Caco-2 (cell line): ENCODE measurements at regions not wholly inside any gene's neighbourhood (a gene's known extent, or its start where the extent isn't known, plus 50 kb on each side); places are given as distances from the start of the nearest gene placed in this dataset.

Experiments
- BruUV-seq: library from RNA; stranded (reverse); fragments of 400-500 nt; replicated peaks from 2 replicates; lab custom pipeline; 2021; lab: Mats Ljungman, UMichigan
- CTCF ChIA-PET: fragments of 300-600 bp; sonication (Branson Sonifier 250); formaldehyde crosslinking; loops from one replicate; lab custom pipeline; 2022; ENCODE audit warnings: antibody characterized with exemption; lab: Charles Lee
- POLR2A ChIA-PET: fragments of 300-600 bp; sonication (Branson Sonifier 250); formaldehyde crosslinking; loops from one replicate; lab custom pipeline; 2022; ENCODE audit warnings: antibody characterized with exemption; lab: Charles Lee
- DNase-seq, 2 experiments: peaks; one replicate each; pipeline versions ENCODE4 v3.0.0 to v3.0.0-alpha.2; 2020 to 2022
- H3K27me3 ChIP-seq: replicated peaks from 2 replicates; pipeline ENCODE4 v1.6.0; 2011; ENCODE audit warnings: low read length; ENCODE audit not compliant: control insufficient read depth, insufficient read depth
- H3K36me3 ChIP-seq: 2 replicates; pipeline ENCODE4 v1.5.1; 2011; ENCODE audit warnings: low read length; ENCODE audit not compliant: control insufficient read depth, insufficient read depth
- H3K4me1 ChIP-seq: fragments of 250-450 bp; sonication (Bioruptor Pico); 2 replicates; pipeline ENCODE4 v1.5.1; 2020; ENCODE audit warnings: mild to moderate bottlenecking
- H3K4me3 ChIP-seq: 2 replicates; pipeline ENCODE4 v1.5.1; 2011; ENCODE audit warnings: low read depth, mild to moderate bottlenecking, control low read depth, low read length
- H3K9me3 ChIP-seq: fragments of 250-450 bp; sonication (Bioruptor Pico); 2 replicates; pipeline ENCODE4 v1.5.1; 2020; ENCODE audit warnings: mild to moderate bottlenecking, moderate library complexity
- H3K27ac Mint-ChIP-seq: one replicate; pipeline ENCODE4 v1.8.0; 2022; ENCODE audit warnings: mixed read lengths; ENCODE audit not compliant: unreplicated experiment
- H3K27me3 Mint-ChIP-seq: one replicate; pipeline ENCODE4 v1.8.0; 2022; ENCODE audit warnings: mixed read lengths; ENCODE audit not compliant: insufficient read depth, unreplicated experiment
- H3K36me3 Mint-ChIP-seq: one replicate; pipeline ENCODE4 v1.8.0; 2022; ENCODE audit warnings: mild to moderate bottlenecking, mixed read lengths; ENCODE audit not compliant: insufficient read depth, unreplicated experiment
- H3K4me1 Mint-ChIP-seq: one replicate; pipeline ENCODE4 v1.8.0; 2022; ENCODE audit warnings: low read depth, mixed read lengths; ENCODE audit not compliant: unreplicated experiment
- H3K4me3 Mint-ChIP-seq: one replicate; pipeline ENCODE4 v1.8.0; 2022; ENCODE audit warnings: mild to moderate bottlenecking, moderate library complexity, mixed read lengths; ENCODE audit not compliant: unreplicated experiment
- H3K9me3 Mint-ChIP-seq: one replicate; pipeline ENCODE4 v1.8.0; 2022; ENCODE audit warnings: mixed read lengths; ENCODE audit not compliant: unreplicated experiment
- intact Hi-C: fragments of 100-400 bp; cut with micrococcal nuclease; formaldehyde crosslinking; loops from one replicate; pipeline ENCODE4 v1.10.0; 2022; ENCODE audit not compliant: unreplicated experiment
- TF ChIP-seq, protein P1 (sequence below), 2 experiments: fragments of 200-600 bp in 1 of 2; IDR thresholded peaks; 1 replicate in 1 of 2; 2 replicates in 1 of 2; pipeline versions ENCODE4 v1.5.1 to v1.8.0; 2011 to 2022; ENCODE audit warnings: antibody characterized with exemption in 1 of 2, control low read depth in 1 of 2, inconsistent platforms in 1 of 2, low read depth in 1 of 2, low read length in 1 of 2, mild to moderate bottlenecking in 1 of 2, moderate library complexity in 1 of 2; ENCODE audit not compliant: insufficient read depth in 1 of 2, severe bottlenecking in 1 of 2, unreplicated experiment in 1 of 2

DNA sequence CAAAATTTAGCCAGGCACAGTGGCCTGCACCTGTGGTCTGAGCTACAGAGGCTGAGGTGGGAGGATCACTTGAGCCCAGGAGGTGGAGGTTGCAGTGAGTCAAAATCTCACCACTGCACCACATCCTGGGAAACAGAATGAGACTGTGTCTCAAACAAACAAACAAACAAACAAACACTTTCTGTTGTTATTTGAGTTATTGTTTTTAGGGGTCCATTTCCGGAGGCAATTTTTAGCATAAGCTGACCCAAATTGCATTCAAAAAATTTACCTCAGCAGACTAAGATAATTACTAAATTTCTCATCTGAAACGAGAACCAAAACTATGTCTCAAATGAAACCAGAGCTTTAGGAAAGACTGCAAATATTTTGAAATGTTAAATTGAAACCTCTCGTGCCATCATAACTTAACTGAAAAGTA lies 1485.1 kb downstream of the EFNA5 start:
- no peak overlapping the region for H3K4me3 ChIP-seq
- Mint-ChIP-seq H3K4me3 (no peak overlapping the region), H3K27me3 (no peaks in the 10 kb centered on the region), H3K9me3 (no peaks in the 10 kb centered on the region), H3K36me3 (no peaks in the 10 kb centered on the region), H3K27ac (no peak overlapping the region), H3K4me1 (no peaks in the 10 kb centered on the region)
- no peaks in the 10 kb centered on the region for H3K27me3 ChIP-seq
- no peaks in the 10 kb centered on the region for H3K36me3 ChIP-seq
- intact Hi-C loops = no loop called here
- no TSS peak for BruUV-seq
- DNase-seq = no peak
- POLR2A ChIA-PET = no interaction called here
- H3K4me1 ChIP-seq = no peaks in the 10 kb centered on the region
- no peaks in the 10 kb centered on the region for H3K9me3 ChIP-seq
- CTCF ChIA-PET = no interaction called here
- TF ChIP-seq, protein P1, sequence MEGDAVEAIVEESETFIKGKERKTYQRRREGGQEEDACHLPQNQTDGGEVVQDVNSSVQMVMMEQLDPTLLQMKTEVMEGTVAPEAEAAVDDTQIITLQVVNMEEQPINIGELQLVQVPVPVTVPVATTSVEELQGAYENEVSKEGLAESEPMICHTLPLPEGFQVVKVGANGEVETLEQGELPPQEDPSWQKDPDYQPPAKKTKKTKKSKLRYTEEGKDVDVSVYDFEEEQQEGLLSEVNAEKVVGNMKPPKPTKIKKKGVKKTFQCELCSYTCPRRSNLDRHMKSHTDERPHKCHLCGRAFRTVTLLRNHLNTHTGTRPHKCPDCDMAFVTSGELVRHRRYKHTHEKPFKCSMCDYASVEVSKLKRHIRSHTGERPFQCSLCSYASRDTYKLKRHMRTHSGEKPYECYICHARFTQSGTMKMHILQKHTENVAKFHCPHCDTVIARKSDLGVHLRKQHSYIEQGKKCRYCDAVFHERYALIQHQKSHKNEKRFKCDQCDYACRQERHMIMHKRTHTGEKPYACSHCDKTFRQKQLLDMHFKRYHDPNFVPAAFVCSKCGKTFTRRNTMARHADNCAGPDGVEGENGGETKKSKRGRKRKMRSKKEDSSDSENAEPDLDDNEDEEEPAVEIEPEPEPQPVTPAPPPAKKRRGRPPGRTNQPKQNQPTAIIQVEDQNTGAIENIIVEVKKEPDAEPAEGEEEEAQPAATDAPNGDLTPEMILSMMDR (IDR thresholded peaks at IDR 0.05; ENCODE audit: insufficient read depth in 1 of 2, low read depth in 1 of 2, low read length in 1 of 2, severe bottlenecking in 1 of 2, unreplicated experiment in 1 of 2) = no peak

DNA sequence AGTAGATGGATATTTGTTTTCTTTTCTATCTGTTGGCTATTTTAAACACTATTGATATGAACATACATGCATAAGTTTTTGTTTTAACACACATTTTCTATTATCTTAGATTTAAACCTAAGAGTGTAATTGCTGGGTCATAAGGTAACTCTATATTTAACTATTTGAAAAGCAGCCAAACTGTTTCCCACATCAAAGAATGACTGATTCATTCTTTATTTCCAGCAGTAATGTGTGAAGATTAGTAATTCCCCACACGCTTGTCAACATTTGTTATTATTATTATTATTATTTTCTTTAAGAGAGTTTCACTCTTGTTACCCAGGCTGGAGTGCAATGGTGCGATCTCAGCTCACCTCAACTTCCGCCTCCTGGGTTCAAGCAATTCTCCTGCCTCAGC lies 1495.8 kb downstream of the EFNA5 start:
- BruUV-seq = no TSS peak
- ChIA-PET POLR2A (no interaction called here), CTCF (no interaction called here)
- Histone ChIP-seq H3K4me1 (no peaks in the 10 kb centered on the region), H3K9me3 (no peaks in the 10 kb centered on the region), H3K27me3 (no peaks in the 10 kb centered on the region), H3K36me3 (no peaks in the 10 kb centered on the region), H3K4me3 (no peak overlapping the region)
- TF ChIP-seq, protein P1 (IDR thresholded peaks at IDR 0.05; ENCODE audit: insufficient read depth in 1 of 2, low read depth in 1 of 2, low read length in 1 of 2, severe bottlenecking in 1 of 2, unreplicated experiment in 1 of 2) = no peak
- no peaks in the 10 kb centered on the region for H3K27me3 Mint-ChIP-seq
- no peaks in the 10 kb centered on the region for H3K36me3 Mint-ChIP-seq
- H3K4me1 Mint-ChIP-seq = no peaks in the 10 kb centered on the region
- H3K9me3 Mint-ChIP-seq = peaks cover 24% of the 10 kb centered on the region
- no peak for DNase-seq
- no peak overlapping the region for H3K27ac Mint-ChIP-seq
- H3K4me3 Mint-ChIP-seq = no peak overlapping the region
- intact Hi-C loops = no loop called here

DNA sequence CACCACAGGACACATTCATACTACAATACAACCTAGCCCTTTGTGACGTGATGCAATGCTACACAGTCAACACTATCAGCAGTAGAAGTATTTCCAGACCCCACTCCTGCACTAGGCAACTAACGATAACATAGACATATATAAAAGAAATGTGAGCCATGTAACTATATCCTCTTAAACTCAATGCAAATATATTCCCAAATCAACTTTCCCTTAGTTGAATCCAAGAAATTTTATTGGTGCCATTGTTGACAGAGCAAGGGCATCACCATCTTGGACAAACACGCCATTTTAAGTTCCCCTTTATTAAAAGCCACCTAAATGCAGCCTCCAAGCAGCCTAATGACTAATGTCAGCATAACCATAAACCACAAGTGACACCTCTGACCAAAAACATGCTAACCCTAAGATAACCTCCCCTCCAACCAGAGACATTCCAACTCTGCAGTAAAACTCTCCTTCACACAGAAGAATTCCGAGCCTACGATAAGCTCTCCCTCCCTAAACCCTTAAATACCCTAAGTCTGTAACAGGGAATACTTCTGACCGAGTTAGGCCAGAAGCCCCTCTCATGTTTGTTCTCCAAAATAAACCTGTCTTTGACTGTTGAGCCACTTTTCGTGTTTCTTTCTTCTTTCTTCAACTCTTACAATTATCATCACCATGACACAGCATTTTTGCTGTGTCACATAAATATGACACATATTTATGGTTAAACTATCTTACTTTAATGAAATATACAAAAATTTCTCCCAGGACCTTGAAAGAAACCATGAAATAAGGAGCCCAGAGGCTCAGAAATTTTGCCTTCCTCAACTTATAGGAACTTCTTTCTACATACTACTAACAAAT lies 1497.8 kb downstream of the EFNA5 start:
- no peaks in the 10 kb centered on the region for H3K27me3 ChIP-seq
- no peak overlapping the region for H3K4me3 Mint-ChIP-seq
- BruUV-seq = no TSS peak
- H3K27ac Mint-ChIP-seq = no peak overlapping the region
- H3K36me3 ChIP-seq = no peaks in the 10 kb centered on the region
- H3K4me1 Mint-ChIP-seq = no peaks in the 10 kb centered on the region
- no peaks in the 10 kb centered on the region for H3K9me3 ChIP-seq
- POLR2A ChIA-PET = no interaction called here
- H3K4me3 ChIP-seq = no peak overlapping the region
- no peaks in the 10 kb centered on the region for H3K4me1 ChIP-seq
- H3K9me3 Mint-ChIP-seq = peaks cover 24% of the 10 kb centered on the region
- H3K36me3 Mint-ChIP-seq = no peaks in the 10 kb centered on the region
- H3K27me3 Mint-ChIP-seq = peaks cover 2% of the 10 kb centered on the region
- CTCF ChIA-PET = no interaction called here
- intact Hi-C loops = no loop called here
- TF ChIP-seq, protein P1 (IDR thresholded peaks at IDR 0.05; ENCODE audit: insufficient read depth in 1 of 2, low read depth in 1 of 2, low read length in 1 of 2, severe bottlenecking in 1 of 2, unreplicated experiment in 1 of 2) = no peak
- no peak for DNase-seq
